ENCODE measurements at regions not wholly inside any gene's neighbourhood (a gene's known extent, or its start where the extent isn't known, plus 50 kb on each side); places are given as distances from the start of the nearest gene placed in this dataset.

GRCh38 chr20:48196486-48196885 is 411.2 kb upstream of the SULF2 start:
- H3K4me3 ChIP-seq (ENCODE audit: low read depth, low read length), result no peak overlapping the region
- TF ChIP-seq, protein P1, sequence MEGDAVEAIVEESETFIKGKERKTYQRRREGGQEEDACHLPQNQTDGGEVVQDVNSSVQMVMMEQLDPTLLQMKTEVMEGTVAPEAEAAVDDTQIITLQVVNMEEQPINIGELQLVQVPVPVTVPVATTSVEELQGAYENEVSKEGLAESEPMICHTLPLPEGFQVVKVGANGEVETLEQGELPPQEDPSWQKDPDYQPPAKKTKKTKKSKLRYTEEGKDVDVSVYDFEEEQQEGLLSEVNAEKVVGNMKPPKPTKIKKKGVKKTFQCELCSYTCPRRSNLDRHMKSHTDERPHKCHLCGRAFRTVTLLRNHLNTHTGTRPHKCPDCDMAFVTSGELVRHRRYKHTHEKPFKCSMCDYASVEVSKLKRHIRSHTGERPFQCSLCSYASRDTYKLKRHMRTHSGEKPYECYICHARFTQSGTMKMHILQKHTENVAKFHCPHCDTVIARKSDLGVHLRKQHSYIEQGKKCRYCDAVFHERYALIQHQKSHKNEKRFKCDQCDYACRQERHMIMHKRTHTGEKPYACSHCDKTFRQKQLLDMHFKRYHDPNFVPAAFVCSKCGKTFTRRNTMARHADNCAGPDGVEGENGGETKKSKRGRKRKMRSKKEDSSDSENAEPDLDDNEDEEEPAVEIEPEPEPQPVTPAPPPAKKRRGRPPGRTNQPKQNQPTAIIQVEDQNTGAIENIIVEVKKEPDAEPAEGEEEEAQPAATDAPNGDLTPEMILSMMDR (IDR thresholded peaks at IDR 0.05; ENCODE audit: insufficient read depth, low read length, poor library complexity, severe bottlenecking), result no peak
- H3K27me3 ChIP-seq (ENCODE audit: control insufficient read depth, insufficient read depth, low read length), result peaks cover 5% of the 10 kb centered on the region
- H3K36me3 ChIP-seq (ENCODE audit: control insufficient read depth, insufficient read depth, low read length), result no peaks in the 10 kb centered on the region
- no peak for DNase-seq (ENCODE audit: low read depth)

GRCh38 chr20:48196001-48196400 is 410.7 kb upstream of the SULF2 start:
- DNase-seq (ENCODE audit: low read depth), result no peak
- H3K36me3 ChIP-seq (ENCODE audit: control insufficient read depth, insufficient read depth, low read length), result no peaks in the 10 kb centered on the region
- peaks cover 4% of the 10 kb centered on the region for H3K27me3 ChIP-seq (ENCODE audit: control insufficient read depth, insufficient read depth, low read length)
- H3K4me3 ChIP-seq (ENCODE audit: low read depth, low read length), result no peak overlapping the region
- TF ChIP-seq, protein P1 (IDR thresholded peaks at IDR 0.05; ENCODE audit: insufficient read depth, low read length, poor library complexity, severe bottlenecking), result no peak

- Histone ChIP-seq H3K4me3 (ENCODE audit: low read depth, low read length) (no peak overlapping the region), H3K36me3 (ENCODE audit: control insufficient read depth, insufficient read depth, low read length) (no peaks in the 10 kb centered on the region), H3K27me3 (ENCODE audit: control insufficient read depth, insufficient read depth, low read length) (peaks cover 3% of the 10 kb centered on the region)
- no peak for DNase-seq (ENCODE audit: low read depth)
- TF ChIP-seq, protein P1 (IDR thresholded peaks at IDR 0.05; ENCODE audit: insufficient read depth, low read length, poor library complexity, severe bottlenecking), result no peak
Measured at GRCh38 chr20:48195121-48195870, 410.0 kb upstream of the SULF2 start.

DNA sequence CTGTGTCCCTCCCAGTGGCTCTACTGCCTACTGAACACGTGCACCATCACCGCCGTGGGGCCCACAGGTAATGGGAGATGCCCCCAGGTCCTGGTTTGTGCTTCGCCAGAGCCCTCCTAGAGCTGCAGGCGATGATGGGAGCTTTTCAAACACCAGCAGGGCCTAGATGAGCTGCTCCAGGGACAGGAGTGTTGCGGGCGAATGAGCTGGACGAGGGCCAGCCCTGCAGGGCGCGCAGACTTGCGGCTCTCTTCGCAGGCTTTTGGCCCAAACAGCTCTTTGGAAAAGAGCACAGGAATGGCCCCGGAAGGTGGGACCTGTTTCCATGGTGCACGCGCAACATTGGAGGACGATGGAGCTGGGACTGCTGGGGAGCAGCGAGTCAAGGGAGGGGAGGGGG is 409.3 kb upstream of the SULF2 start:
- TF ChIP-seq, protein P1 (IDR thresholded peaks at IDR 0.05; ENCODE audit: insufficient read depth, low read length, poor library complexity, severe bottlenecking), result no peak
- no peak for DNase-seq (ENCODE audit: low read depth)
- no peak overlapping the region for H3K4me3 ChIP-seq (ENCODE audit: low read depth, low read length)
- H3K36me3 ChIP-seq (ENCODE audit: control insufficient read depth, insufficient read depth, low read length), result no peaks in the 10 kb centered on the region
- peaks cover 3% of the 10 kb centered on the region for H3K27me3 ChIP-seq (ENCODE audit: control insufficient read depth, insufficient read depth, low read length)

DNA sequence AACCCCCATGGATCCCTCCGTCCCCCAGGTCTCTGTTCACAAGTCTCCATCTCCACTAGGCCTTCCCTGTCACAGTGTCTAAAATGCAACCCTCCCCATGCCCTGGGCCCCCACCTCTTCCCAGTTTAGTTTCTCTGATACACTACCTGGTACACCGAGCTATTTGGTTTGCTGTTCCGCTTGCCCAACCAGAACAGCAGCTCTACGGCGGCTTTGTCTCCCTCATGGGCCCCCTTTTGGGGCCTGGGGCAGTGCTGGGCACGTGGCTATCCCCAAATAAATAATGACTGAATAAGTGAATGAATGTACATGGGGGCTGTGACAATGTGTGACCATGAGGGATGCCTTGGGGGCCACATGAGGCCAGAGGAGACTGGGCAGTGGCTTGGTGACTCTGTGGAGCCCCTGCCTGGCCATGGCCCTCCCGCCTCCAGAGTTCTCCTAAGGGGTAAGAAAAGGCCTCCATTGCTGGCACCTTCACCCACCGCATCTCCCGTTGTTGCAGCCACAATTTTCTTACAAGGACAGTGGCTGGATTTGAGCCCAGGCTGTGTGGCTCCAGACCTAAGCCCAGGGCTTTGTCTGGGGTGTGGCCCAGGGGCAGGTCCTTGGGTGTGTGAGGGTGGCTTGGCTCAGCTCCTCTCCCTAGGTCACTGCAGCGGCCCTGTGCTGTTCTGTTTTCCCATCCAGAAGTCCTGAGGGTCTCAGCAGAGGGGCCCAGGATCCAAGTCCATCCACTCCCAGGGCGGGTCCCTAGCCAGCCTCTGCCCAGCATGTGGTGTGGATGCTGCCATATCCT is 408.5 kb upstream of the SULF2 start:
- TF ChIP-seq, protein P1 (IDR thresholded peaks at IDR 0.05; ENCODE audit: insufficient read depth, low read length, poor library complexity, severe bottlenecking), result no peak
- Histone ChIP-seq H3K4me3 (ENCODE audit: low read depth, low read length) (no peak overlapping the region), H3K36me3 (ENCODE audit: control insufficient read depth, insufficient read depth, low read length) (no peaks in the 10 kb centered on the region), H3K27me3 (ENCODE audit: control insufficient read depth, insufficient read depth, low read length) (peaks cover 3% of the 10 kb centered on the region)
- no peak for DNase-seq (ENCODE audit: low read depth)
